ENCODE measurements at regions not wholly inside any gene's neighbourhood (a gene's known extent, or its start where the extent isn't known, plus 50 kb on each side); places are given as distances from the start of the nearest gene placed in this dataset.

GRCh38 chr12:115102450-115102849 is 418.5 kb upstream of the TBX3 start:
- no peak overlapping the region for H3K4me3 ChIP-seq
- DNase-seq (ENCODE audit: low spot score): no peak
- no peak overlapping the region for H3K27ac ChIP-seq
- TF ChIP-seq, protein P1, sequence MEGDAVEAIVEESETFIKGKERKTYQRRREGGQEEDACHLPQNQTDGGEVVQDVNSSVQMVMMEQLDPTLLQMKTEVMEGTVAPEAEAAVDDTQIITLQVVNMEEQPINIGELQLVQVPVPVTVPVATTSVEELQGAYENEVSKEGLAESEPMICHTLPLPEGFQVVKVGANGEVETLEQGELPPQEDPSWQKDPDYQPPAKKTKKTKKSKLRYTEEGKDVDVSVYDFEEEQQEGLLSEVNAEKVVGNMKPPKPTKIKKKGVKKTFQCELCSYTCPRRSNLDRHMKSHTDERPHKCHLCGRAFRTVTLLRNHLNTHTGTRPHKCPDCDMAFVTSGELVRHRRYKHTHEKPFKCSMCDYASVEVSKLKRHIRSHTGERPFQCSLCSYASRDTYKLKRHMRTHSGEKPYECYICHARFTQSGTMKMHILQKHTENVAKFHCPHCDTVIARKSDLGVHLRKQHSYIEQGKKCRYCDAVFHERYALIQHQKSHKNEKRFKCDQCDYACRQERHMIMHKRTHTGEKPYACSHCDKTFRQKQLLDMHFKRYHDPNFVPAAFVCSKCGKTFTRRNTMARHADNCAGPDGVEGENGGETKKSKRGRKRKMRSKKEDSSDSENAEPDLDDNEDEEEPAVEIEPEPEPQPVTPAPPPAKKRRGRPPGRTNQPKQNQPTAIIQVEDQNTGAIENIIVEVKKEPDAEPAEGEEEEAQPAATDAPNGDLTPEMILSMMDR (IDR thresholded peaks at IDR 0.05): no peak

DNA sequence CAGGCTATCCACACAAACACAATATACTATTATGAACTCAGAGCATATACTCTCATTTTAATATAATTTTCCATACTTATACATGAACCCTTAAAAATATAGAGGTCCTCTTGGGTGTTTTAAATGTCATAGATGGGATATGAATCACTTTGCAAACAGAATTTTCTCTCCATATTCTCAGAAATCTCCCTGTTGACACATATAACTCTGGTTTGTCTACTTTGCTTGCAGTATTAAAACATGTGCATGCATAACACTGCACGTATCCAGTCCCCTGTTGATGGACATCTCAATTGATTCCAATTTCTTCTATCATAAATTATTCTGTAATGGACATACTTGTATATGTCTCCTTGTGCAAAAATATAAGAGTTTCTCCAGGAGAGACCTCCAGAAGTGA is 417.5 kb upstream of the TBX3 start:
- Histone ChIP-seq H3K27ac (no peak overlapping the region), H3K4me3 (no peak overlapping the region)
- no peak for DNase-seq (ENCODE audit: low spot score)
- TF ChIP-seq, protein P1 (IDR thresholded peaks at IDR 0.05): no peak

- Histone ChIP-seq H3K4me3 (no peak overlapping the region), H3K27ac (no peak overlapping the region)
- TF ChIP-seq, protein P1 (IDR thresholded peaks at IDR 0.05): no peak
- no peak for DNase-seq (ENCODE audit: low spot score)
These were observed 413.4 kb upstream of the TBX3 start for GRCh38 chr12:115097416-115097815.

DNA sequence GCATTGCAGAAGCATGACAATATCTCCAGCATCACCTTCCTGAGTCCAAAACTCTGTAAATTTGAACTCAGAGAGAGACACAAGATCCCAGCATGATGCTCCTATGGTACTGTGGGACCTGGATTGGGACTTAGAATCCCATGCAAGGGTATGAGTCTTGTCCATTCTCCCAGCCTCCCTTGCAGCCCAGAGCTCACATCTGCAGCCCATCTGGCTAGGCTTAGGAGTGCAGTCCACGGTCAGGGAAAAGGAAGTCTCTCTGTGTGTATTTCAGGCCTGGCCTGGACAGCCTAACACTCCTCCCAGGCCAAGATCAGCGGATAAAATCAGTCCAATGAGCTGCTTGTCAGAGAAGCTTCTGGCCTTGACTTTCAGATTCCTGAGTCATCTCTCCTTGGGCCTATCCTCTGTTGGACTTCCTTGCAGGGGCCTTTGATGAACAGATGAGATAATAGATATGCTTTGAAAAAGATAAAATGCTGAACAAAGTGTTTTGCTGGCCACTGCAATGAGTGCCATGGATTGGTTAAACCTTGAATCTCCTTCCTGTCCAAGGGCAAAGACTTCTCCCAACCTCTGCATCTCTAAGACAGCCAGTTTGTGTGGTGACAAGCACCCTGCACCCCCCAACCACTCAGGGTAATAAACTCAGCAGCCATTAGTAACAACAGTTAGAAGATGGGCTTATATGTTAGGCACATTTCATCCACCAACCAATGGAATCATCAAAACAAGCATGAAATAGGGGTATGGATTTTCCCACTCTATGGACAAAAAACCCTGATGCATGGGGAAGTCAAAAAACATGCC is 412.8 kb upstream of the TBX3 start:
- no peak for DNase-seq (ENCODE audit: low spot score)
- H3K4me3 ChIP-seq: no peak overlapping the region
- TF ChIP-seq, protein P1 (IDR thresholded peaks at IDR 0.05): no peak
- no peak overlapping the region for H3K27ac ChIP-seq

DNA sequence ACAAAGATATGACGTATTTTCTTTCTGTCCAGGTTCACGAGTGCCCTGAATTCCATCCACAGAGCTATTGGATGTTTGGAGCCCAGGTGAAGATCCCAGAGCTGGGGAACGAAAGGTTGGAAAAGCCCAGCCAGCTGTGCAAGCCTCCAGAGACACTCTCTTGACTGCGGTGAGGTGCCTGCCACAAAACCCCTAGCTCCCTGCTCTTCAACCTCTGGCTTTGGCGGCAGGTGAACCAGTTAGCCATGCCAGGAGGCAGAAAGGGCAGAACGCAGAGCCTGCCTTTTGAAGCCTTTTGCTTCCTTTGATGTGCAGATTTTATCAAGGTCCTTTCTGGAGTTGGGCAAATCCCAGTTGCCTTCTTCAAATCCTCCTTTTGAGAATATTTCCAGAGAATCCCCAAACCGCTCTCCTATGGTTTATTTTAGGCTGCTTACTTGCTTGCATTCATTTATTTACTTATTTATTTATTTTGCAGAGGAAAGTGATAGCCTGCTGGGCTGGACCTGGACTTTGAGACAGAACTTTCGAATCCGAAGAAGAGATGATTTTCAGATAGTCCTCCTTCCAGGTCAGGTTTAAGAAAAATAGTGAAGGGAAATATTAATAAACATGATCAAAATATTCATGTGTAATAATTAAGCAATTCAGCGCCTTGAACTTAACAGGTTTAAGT is 411.2 kb upstream of the TBX3 start:
- Histone ChIP-seq H3K27ac (no peak overlapping the region), H3K4me3 (no peak overlapping the region)
- no peak for DNase-seq (ENCODE audit: low spot score)
- TF ChIP-seq, protein P1 (IDR thresholded peaks at IDR 0.05): no peak

DNA sequence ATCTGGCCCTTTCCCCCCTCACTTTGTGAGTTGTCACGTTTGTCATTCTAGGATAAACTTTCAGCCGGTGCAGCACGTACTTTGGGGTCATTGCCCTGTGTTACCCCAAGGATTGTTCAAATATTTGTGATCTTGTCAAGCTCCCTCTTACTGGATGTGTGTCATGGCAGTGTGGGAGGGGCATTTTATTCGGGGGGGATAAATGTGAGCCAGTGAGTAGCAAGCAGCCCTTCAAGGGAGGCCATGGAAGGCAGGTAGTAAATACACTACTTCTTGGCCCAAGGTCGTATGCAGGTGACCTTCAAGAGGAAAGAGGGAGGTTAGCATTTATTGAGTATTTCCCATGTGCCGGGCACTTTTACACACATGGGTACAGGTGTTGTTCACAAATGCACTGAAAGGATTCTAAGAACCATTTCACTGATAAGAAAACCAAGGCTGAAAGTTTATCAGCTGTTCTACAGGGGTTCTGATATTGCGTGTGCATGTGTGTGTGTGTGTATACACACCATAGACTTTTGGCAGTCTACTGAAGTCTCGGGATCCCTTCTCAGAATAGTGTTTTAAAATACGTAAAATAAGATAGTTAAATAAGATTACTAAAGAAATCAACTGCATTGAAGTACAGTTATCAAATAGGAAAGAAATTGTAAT is 410.3 kb upstream of the TBX3 start:
- Histone ChIP-seq H3K4me3 (no peak overlapping the region), H3K27ac (no peak overlapping the region)
- TF ChIP-seq, protein P1 (IDR thresholded peaks at IDR 0.05): no peak
- no peak for DNase-seq (ENCODE audit: low spot score)

Data from coronary artery (tissue), 2 donors.